Right lobe of liver (tissue), 6 donors: ENCODE measurements at regions not wholly inside any gene's neighbourhood (a gene's known extent, or its start where the extent isn't known, plus 50 kb on each side); places are given as distances from the start of the nearest gene placed in this dataset.
"Not testable (repeated sequence)": the region's sequence is repeated elsewhere in the genome, so short reads cannot be mapped to it uniquely, and the experiment has no call there.

Experiments used
- ATAC-seq, 4 donors: fragments of 200-7000 bp; cut with Tn5 transposase; one replicate each; pipeline ENCODE4 v1.9.1; 2020; ENCODE audit warnings: mild to moderate bottlenecking in 4 of 4, moderate library complexity in 4 of 4
- DNase-seq, 3 donors: peaks; one replicate each; pipeline ENCODE4 v3.0.0-alpha.2; 2020
- H3K27ac ChIP-seq, 3 donors: fragments of 200-600 bp; one replicate each; pipeline ENCODE4 v1.8.0; 2022
- H3K27me3 ChIP-seq, 2 donors: fragments of 200-600 bp; one replicate each; pipeline ENCODE4 v1.8.0; 2022
- H3K36me3 ChIP-seq, 4 donors: fragments of 200-600 bp; sonication (generic) in 1 of 4; one replicate each; pipeline versions ENCODE4 v1.5.1 to v1.8.0; 2017 to 2022; ENCODE audit warnings: control low read depth in 1 of 4
- H3K4me1 ChIP-seq, 4 donors: fragments of 200-600 bp; sonication (generic) in 1 of 4; one replicate each; pipeline versions ENCODE4 v1.5.1 to v1.8.0; 2017 to 2022; ENCODE audit warnings: control low read depth in 1 of 4
- H3K4me3 ChIP-seq, 3 donors: fragments of 200-600 bp; one replicate each; pipeline ENCODE4 v1.8.0; 2022
- H3K9me3 ChIP-seq, 4 donors: fragments of 200-600 bp; sonication (generic) in 1 of 4; one replicate each; pipeline versions ENCODE4 v1.5.1 to v1.8.0; 2017 to 2022; ENCODE audit warnings: control low read depth in 1 of 4
- CTCF ChIP-seq, 4 donors: fragments of 200-600 bp in 3 of 4; fragments of 450-650 bp in 1 of 4; IDR thresholded peaks; one replicate each; pipeline versions ENCODE4 v1.5.1 to v1.8.0; 2016 to 2022; ENCODE audit warnings: antibody characterized with exemption in 4 of 4, mild to moderate bottlenecking in 2 of 4
- POLR2A ChIP-seq: fragments of 450-650 bp; IDR thresholded peaks from one replicate; pipeline ENCODE4 v1.6.1; 2017; ENCODE audit warnings: antibody characterized with exemption, mild to moderate bottlenecking
- WGBS: methylation state at CpG from one replicate; pipeline ENCODE4 v1.1.6; 2018; ENCODE audit warnings: low coverage, low lambda C conversion rate; ENCODE audit not compliant: insufficient coverage; ENCODE audit errors: missing lambda C conversion rate; 5-methylcytosine and 5-hydroxymethylcytosine counted together
- intact Hi-C, 2 donors: fragments of 100-400 bp; cut with DNase I; formaldehyde crosslinking; loops; one replicate each; pipeline versions ENCODE4 v1.11.2 to v1.14.1; 2022
- donor health status: DM: no; HTN: yes; CAD: no.
- donor health status: DM: no; HTN: no; CAD: no.
- donor health status: DM: no; HTN: no; CAD: no.
- donor health status: DM: no; HTN: yes; CAD: no.
- donor health status: DM: no; HTN: yes; CAD: no.

DNA sequence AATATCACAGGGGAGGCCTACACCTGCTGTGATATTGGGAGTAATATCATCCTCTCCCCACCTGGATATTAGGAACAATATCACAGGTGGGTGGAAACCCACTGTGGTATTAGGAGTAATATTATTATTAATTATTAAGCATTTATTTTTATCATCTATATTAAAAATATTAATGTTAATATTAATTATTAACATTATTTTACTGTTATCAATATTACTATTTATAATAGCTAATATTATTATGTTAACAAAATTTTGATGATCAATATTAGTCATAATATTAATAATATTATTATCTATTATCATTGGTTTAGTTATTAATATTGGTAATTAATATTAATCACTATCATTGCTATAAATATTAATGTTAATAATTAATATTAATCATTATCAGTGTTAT is 161.1 kb upstream of the API5 start:
- no peaks in the 10 kb centered on the region for H3K27me3 ChIP-seq
- TF ChIP-seq CTCF (IDR thresholded peaks at IDR 0.05) (no peak), POLR2A (no peak)
- no peak for DNase-seq

GRCh38 chr11:43164831-43165230 is 147.0 kb upstream of the API5 start:
- no peaks in the 10 kb centered on the region for H3K4me1 ChIP-seq
- H3K27ac ChIP-seq: no peak overlapping the region
- intact Hi-C loops: no loop called here
- H3K36me3 ChIP-seq: no peaks in the 10 kb centered on the region
- WGBS: 10% methylated on average over 2 of the region's 2 CpGs
- no peak overlapping the region for H3K4me3 ChIP-seq
- TF ChIP-seq POLR2A: no peak
- TF ChIP-seq CTCF (IDR thresholded peaks at IDR 0.05): no peak
- no peak for ATAC-seq
- no peaks in the 10 kb centered on the region for H3K9me3 ChIP-seq
- H3K27me3 ChIP-seq: no peaks in the 10 kb centered on the region
- DNase-seq: no peak

More for the DNA sequence above, 161.1 kb upstream of the API5 start:
- H3K9me3 ChIP-seq: no peaks in the 10 kb centered on the region
- no peaks in the 10 kb centered on the region for H3K4me1 ChIP-seq
- no peak for ATAC-seq
- no peak overlapping the region for H3K27ac ChIP-seq
- intact Hi-C loops: no loop called here
- no peaks in the 10 kb centered on the region for H3K36me3 ChIP-seq
- H3K4me3 ChIP-seq: no peak overlapping the region

- ATAC-seq, intact Hi-C loops, H3K4me3 ChIP-seq, H3K9me3 ChIP-seq, H3K4me1 ChIP-seq, H3K27me3 ChIP-seq, H3K36me3 ChIP-seq, DNase-seq, H3K27ac ChIP-seq: not testable (repeated sequence)
- WGBS: 50% methylated on average over 3 of the region's 3 CpGs
- peak in 1 of 4 donors; percentile 8 for TF ChIP-seq CTCF (IDR thresholded peaks at IDR 0.05)
These were observed 146.4 kb upstream of the API5 start for GRCh38 chr11:43165393-43165792.

GRCh38 chr11:43168241-43168640 is 143.6 kb upstream of the API5 start:
- H3K4me1 ChIP-seq, ATAC-seq, DNase-seq, intact Hi-C loops, H3K27ac ChIP-seq, H3K27me3 ChIP-seq, H3K4me3 ChIP-seq, H3K36me3 ChIP-seq, H3K9me3 ChIP-seq: not testable (repeated sequence)
- 22% methylated on average over 1 of the region's 2 CpGs for WGBS

GRCh38 chr11:43172477-43172876 is 139.3 kb upstream of the API5 start:
- no peaks in the 10 kb centered on the region for H3K4me1 ChIP-seq
- no peak overlapping the region for H3K4me3 ChIP-seq
- no peak overlapping the region for H3K27ac ChIP-seq
- H3K27me3 ChIP-seq: no peaks in the 10 kb centered on the region
- 63% methylated on average over 2 of the region's 2 CpGs for WGBS
- H3K9me3 ChIP-seq: no peaks in the 10 kb centered on the region
- no peak for TF ChIP-seq POLR2A
- TF ChIP-seq CTCF (IDR thresholded peaks at IDR 0.05): no peak
- no peak for ATAC-seq
- H3K36me3 ChIP-seq: no peaks in the 10 kb centered on the region
- intact Hi-C loops: no loop called here
- no peak for DNase-seq
